OCI-LY1 (cell line): ENCODE measurements at regions not wholly inside any gene's neighbourhood (a gene's known extent, or its start where the extent isn't known, plus 50 kb on each side); places are given as distances from the start of the nearest gene placed in this dataset.

Source experiments
- H2AFZ ChIP-seq: fragments of 200-600 bp; sonication (generic), shearing (Covaris generic); 2 replicates; pipeline ENCODE4 v1.6.0; 2014; ENCODE audit warnings: antibody characterized with exemption, mild to moderate bottlenecking, low read length
- H3F3A ChIP-seq: fragments of 200-600 bp; sonication (generic), shearing (Covaris generic); 2 replicates; pipeline ENCODE4 v1.6.0; 2014; ENCODE audit warnings: mild to moderate bottlenecking, antibody characterized with exemption, low read length, moderate library complexity; ENCODE audit not compliant: insufficient read depth
- H3K27ac ChIP-seq: fragments of 200-600 bp; sonication (generic); 2 replicates; pipeline ENCODE4 v1.5.1; 2014; ENCODE audit warnings: low read length, mixed run types, mild to moderate bottlenecking, low read depth; ENCODE audit not compliant: poor library complexity, severe bottlenecking
- H3K27me3 ChIP-seq: fragments of 200-600 bp; sonication (generic); 2 replicates; pipeline ENCODE4 v1.6.0; 2014; ENCODE audit warnings: antibody characterized with exemption, mild to moderate bottlenecking, low read length, moderate library complexity; ENCODE audit not compliant: insufficient read depth
- H3K36me3 ChIP-seq: fragments of 200-600 bp; sonication (generic); 2 replicates; pipeline ENCODE4 v1.6.1; 2014; ENCODE audit warnings: mild to moderate bottlenecking, antibody characterized with exemption, low read length, moderate library complexity, mixed read lengths; ENCODE audit not compliant: insufficient read depth
- H3K4me1 ChIP-seq: fragments of 200-600 bp; sonication (generic); 2 replicates; pipeline ENCODE4 v1.5.1; 2014; ENCODE audit warnings: mild to moderate bottlenecking, low read length, moderate library complexity; ENCODE audit not compliant: insufficient read depth, severe bottlenecking
- H3K4me2 ChIP-seq: fragments of 200-600 bp; sonication (generic), shearing (Covaris generic); 2 replicates; pipeline ENCODE4 v1.6.1; 2014; ENCODE audit warnings: low read length
- H3K4me3 ChIP-seq: fragments of 200-600 bp; sonication (generic); 2 replicates; pipeline ENCODE4 v1.5.1; 2014; ENCODE audit warnings: low read length, low read depth, mild to moderate bottlenecking, mixed read lengths; ENCODE audit not compliant: poor library complexity, severe bottlenecking
- H3K79me2 ChIP-seq: fragments of 200-600 bp; shearing (Covaris generic); 2 replicates; pipeline ENCODE4 v1.6.1; 2016; ENCODE audit warnings: mixed run types, low read length, mixed read lengths; ENCODE audit not compliant: insufficient read depth
- H3K9ac ChIP-seq: fragments of 200-600 bp; sonication (generic), shearing (Covaris generic); 2 replicates; pipeline ENCODE4 v1.6.1; 2014; ENCODE audit warnings: mild to moderate bottlenecking, low read length, mixed read lengths
- H3K9me2 ChIP-seq: fragments of 200-600 bp; sonication (generic), shearing (Covaris generic); 2 replicates; pipeline ENCODE4 v1.6.1; 2014; ENCODE audit warnings: low read depth, mild to moderate bottlenecking, low read length, mixed read lengths
- H3K9me3 ChIP-seq: fragments of 200-600 bp; shearing (Covaris generic); 2 replicates; pipeline ENCODE4 v1.6.1; 2014; ENCODE audit warnings: low read length, mixed read lengths
- H4K20me1 ChIP-seq: fragments of 200-600 bp; sonication (generic), shearing (Covaris generic); 2 replicates; pipeline ENCODE4 v1.6.0; 2016; ENCODE audit warnings: mild to moderate bottlenecking, low read length; ENCODE audit not compliant: insufficient read depth
- EZH2 ChIP-seq: fragments of 200-600 bp; sonication (generic), shearing (Covaris generic); IDR thresholded peaks from 2 replicates; pipeline ENCODE4 v1.8.0; 2017; ENCODE audit warnings: borderline replicate concordance, mixed run types, mild to moderate bottlenecking, antibody characterized with exemption, low read length, moderate library complexity, mixed read lengths
- TF ChIP-seq, protein P1 (sequence below): fragments of 200-600 bp; sonication (generic), shearing (Covaris generic); IDR thresholded peaks from 2 replicates; pipeline ENCODE4 v1.5.1; 2017; ENCODE audit warnings: mild to moderate bottlenecking, antibody characterized with exemption, low read length, moderate library complexity, mixed read lengths

DNA sequence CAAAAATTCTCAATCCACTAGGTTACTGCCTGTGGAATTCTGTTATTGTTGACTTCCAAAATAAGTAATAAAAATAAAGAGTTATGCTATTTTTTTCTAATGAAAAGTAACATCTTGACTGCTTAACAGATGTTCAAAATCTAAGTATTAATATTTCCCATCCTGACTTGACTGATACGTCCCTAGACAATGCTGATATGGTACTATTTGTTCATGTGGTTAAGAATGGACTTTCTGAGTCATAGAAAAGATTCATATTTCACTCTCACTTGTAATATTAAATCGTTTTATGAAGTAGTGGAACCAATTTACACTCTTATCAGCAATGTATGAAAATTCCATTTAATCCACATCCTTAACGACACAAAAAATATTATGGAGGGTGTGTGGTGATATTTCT, 104.8 kb upstream of the PLSCR5 start:
- Histone ChIP-seq H3K27ac (no peak overlapping the region), H3K9me3 (no peaks in the 10 kb centered on the region), H3K4me2 (no peak overlapping the region), H3K36me3 (no peaks in the 10 kb centered on the region), H3K79me2 (no peaks in the 10 kb centered on the region), H4K20me1 (no peaks in the 10 kb centered on the region), H2AFZ (no peak overlapping the region), H3K27me3 (no peaks in the 10 kb centered on the region), H3K9me2 (no peaks in the 10 kb centered on the region), H3K9ac (no peak overlapping the region), H3F3A (no peaks in the 10 kb centered on the region), H3K4me3 (no peak overlapping the region), H3K4me1 (no peaks in the 10 kb centered on the region)
- TF ChIP-seq, protein P1, sequence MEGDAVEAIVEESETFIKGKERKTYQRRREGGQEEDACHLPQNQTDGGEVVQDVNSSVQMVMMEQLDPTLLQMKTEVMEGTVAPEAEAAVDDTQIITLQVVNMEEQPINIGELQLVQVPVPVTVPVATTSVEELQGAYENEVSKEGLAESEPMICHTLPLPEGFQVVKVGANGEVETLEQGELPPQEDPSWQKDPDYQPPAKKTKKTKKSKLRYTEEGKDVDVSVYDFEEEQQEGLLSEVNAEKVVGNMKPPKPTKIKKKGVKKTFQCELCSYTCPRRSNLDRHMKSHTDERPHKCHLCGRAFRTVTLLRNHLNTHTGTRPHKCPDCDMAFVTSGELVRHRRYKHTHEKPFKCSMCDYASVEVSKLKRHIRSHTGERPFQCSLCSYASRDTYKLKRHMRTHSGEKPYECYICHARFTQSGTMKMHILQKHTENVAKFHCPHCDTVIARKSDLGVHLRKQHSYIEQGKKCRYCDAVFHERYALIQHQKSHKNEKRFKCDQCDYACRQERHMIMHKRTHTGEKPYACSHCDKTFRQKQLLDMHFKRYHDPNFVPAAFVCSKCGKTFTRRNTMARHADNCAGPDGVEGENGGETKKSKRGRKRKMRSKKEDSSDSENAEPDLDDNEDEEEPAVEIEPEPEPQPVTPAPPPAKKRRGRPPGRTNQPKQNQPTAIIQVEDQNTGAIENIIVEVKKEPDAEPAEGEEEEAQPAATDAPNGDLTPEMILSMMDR = no peak
- no peak for TF ChIP-seq EZH2

DNA sequence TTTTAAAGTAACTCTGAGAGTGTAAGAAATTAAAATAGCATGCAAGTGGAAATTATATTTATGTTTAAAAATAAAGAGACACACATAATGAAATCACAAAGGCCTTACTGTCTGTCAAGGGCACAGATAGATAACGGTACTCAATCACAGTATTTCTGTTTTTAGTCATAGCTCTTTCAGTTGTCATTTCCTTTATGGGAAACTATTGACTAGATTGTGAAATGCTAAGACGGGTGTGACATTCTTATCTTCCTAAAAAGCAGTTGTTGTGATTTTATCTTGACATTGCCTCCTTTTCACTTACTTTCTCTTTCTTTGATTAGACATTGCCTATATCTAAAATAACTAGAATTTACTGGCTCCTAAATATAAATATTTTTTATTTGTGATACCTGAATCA, 100.1 kb upstream of the PLSCR5 start:
- H3K9ac ChIP-seq = no peak overlapping the region
- TF ChIP-seq, protein P1 = no peak
- H3K79me2 ChIP-seq = no peaks in the 10 kb centered on the region
- H2AFZ ChIP-seq = no peak overlapping the region
- no peaks in the 10 kb centered on the region for H3K4me1 ChIP-seq
- H3K9me2 ChIP-seq = no peaks in the 10 kb centered on the region
- no peaks in the 10 kb centered on the region for H3K9me3 ChIP-seq
- H3K4me3 ChIP-seq = no peak overlapping the region
- H3K36me3 ChIP-seq = no peaks in the 10 kb centered on the region
- no peaks in the 10 kb centered on the region for H3K27me3 ChIP-seq
- H4K20me1 ChIP-seq = no peaks in the 10 kb centered on the region
- no peak overlapping the region for H3K4me2 ChIP-seq
- no peak overlapping the region for H3K27ac ChIP-seq
- H3F3A ChIP-seq = no peaks in the 10 kb centered on the region

- H3K27ac ChIP-seq = no peak overlapping the region
- H4K20me1 ChIP-seq = no peaks in the 10 kb centered on the region
- H3K9me3 ChIP-seq = no peaks in the 10 kb centered on the region
- H3K36me3 ChIP-seq = no peaks in the 10 kb centered on the region
- no peak overlapping the region for H3K9ac ChIP-seq
- no peak overlapping the region for H3K4me3 ChIP-seq
- H3K79me2 ChIP-seq = no peaks in the 10 kb centered on the region
- H3F3A ChIP-seq = no peaks in the 10 kb centered on the region
- no peaks in the 10 kb centered on the region for H3K27me3 ChIP-seq
- no peak for TF ChIP-seq EZH2
- TF ChIP-seq, protein P1 = no peak
- H2AFZ ChIP-seq = no peak overlapping the region
- H3K4me2 ChIP-seq = no peak overlapping the region
- H3K4me1 ChIP-seq = no peaks in the 10 kb centered on the region
- H3K9me2 ChIP-seq = no peaks in the 10 kb centered on the region
Observed at GRCh38 chr3:146702237-146702636, 97.1 kb upstream of the PLSCR5 start.
